Neural progenitor cell (in vitro differentiated cells): ENCODE measurements at regions not wholly inside any gene's neighbourhood (a gene's known extent, or its start where the extent isn't known, plus 50 kb on each side); places are given as distances from the start of the nearest gene placed in this dataset.

Experiments
- CTCF ChIP-seq: fragments of 200-600 bp; sonication (generic); IDR thresholded peaks from 2 replicates; pipeline ENCODE4 v1.5.1; 2017; ENCODE audit warnings: antibody characterized with exemption, mild to moderate bottlenecking
- EZH2phosphoT487 ChIP-seq: fragments of 200-600 bp; sonication (generic); IDR thresholded peaks from 2 replicates; pipeline ENCODE4 v1.6.1; 2017; ENCODE audit warnings: antibody characterized with exemption

- no peak for TF ChIP-seq CTCF
- TF ChIP-seq EZH2phosphoT487 = no peak
These were observed 981.9 kb upstream of the ADGRL4 start for GRCh38 chr1:79988401-79988800.
